ENCODE measurements at regions not wholly inside any gene's neighbourhood (a gene's known extent, or its start where the extent isn't known, plus 50 kb on each side); places are given as distances from the start of the nearest gene placed in this dataset.

GRCh38 chr9:126089789-126090188 lies 236.8 kb upstream of the MVB12B start:
- no peak for DNase-seq (ENCODE audit: low read depth)

GRCh38 chr9:126093771-126094170 lies 232.9 kb upstream of the MVB12B start:
- no peak for DNase-seq (ENCODE audit: low read depth)

GRCh38 chr9:126095546-126096190 lies 231.0 kb upstream of the MVB12B start:
- no peak for DNase-seq (ENCODE audit: low read depth)

GRCh38 chr9:126096340-126096739 lies 230.3 kb upstream of the MVB12B start:
- DNase-seq (ENCODE audit: low read depth): no peak

GRCh38 chr9:126097679-126098078 lies 228.9 kb upstream of the MVB12B start:
- DNase-seq (ENCODE audit: low read depth): no peak

GRCh38 chr9:126106404-126106803 lies 220.2 kb upstream of the MVB12B start:
- DNase-seq (ENCODE audit: low read depth): no peak

GRCh38 chr9:126107693-126108092 lies 218.9 kb upstream of the MVB12B start:
- DNase-seq (ENCODE audit: low read depth): no peak

- no peak for DNase-seq (ENCODE audit: low read depth)
These were observed 218.4 kb upstream of the MVB12B start for GRCh38 chr9:126108240-126108639.

GRCh38 chr9:126109575-126109974 lies 217.1 kb upstream of the MVB12B start:
- DNase-seq (ENCODE audit: low read depth): no peak

GRCh38 chr9:126111556-126111955 lies 215.1 kb upstream of the MVB12B start:
- no peak for DNase-seq (ENCODE audit: low read depth)

- no peak for DNase-seq (ENCODE audit: low read depth)
These were observed 214.4 kb upstream of the MVB12B start for GRCh38 chr9:126112135-126112720.

- DNase-seq (ENCODE audit: low read depth): no peak
These were observed 213.5 kb upstream of the MVB12B start for GRCh38 chr9:126113176-126113575.

GRCh38 chr9:126113756-126114408 lies 212.7 kb upstream of the MVB12B start:
- DNase-seq (ENCODE audit: low read depth): no peak

- DNase-seq (ENCODE audit: low read depth): no peak
These were observed 212.2 kb upstream of the MVB12B start for GRCh38 chr9:126114409-126114760.

- DNase-seq (ENCODE audit: low read depth): no peak
These were observed 211.7 kb upstream of the MVB12B start for GRCh38 chr9:126114850-126115460.

- DNase-seq (ENCODE audit: low read depth): no peak
These were observed 210.1 kb upstream of the MVB12B start for GRCh38 chr9:126116351-126117157.

- DNase-seq (ENCODE audit: low read depth): no peak
These were observed 209.5 kb upstream of the MVB12B start for GRCh38 chr9:126117158-126117425.

- no peak for DNase-seq (ENCODE audit: low read depth)
These were observed 209.0 kb upstream of the MVB12B start for GRCh38 chr9:126117631-126118030.

- DNase-seq (ENCODE audit: low read depth): no peak
These were observed 206.9 kb upstream of the MVB12B start for GRCh38 chr9:126119731-126120130.

GRCh38 chr9:126122901-126123616 lies 203.6 kb upstream of the MVB12B start:
- no peak for DNase-seq (ENCODE audit: low read depth)

- no peak for DNase-seq (ENCODE audit: low read depth)
These were observed 202.7 kb upstream of the MVB12B start for GRCh38 chr9:126123927-126124326.

- DNase-seq (ENCODE audit: low read depth): peak; percentile 6
These were observed 201.5 kb upstream of the MVB12B start for GRCh38 chr9:126125177-126125576.
